ENCODE measurements at regions not wholly inside any gene's neighbourhood (a gene's known extent, or its start where the extent isn't known, plus 50 kb on each side); places are given as distances from the start of the nearest gene placed in this dataset.

DNA sequence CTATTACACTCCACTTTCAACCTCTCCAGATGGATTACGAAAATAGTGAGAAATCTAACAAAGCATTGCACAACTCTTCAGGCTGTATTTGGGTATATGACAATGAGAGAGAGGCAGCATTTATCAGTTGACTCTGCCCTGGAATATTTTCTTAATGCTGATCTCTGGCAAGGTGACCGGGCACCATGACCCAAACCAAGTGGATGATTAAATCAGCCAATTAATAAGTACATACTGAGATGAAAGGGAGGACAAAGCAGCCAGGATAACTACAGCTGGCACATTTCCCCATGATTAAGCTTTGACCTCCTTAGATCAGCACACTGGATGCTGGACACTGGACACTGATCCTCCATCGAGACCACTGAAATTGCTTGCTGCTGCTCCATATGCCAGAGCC, 218.2 kb downstream of the ASCL1 start:
- Histone ChIP-seq H4K20me1 (ENCODE audit: control insufficient read depth, insufficient read depth, low read length, poor library complexity, severe bottlenecking) (no peaks in the 10 kb centered on the region), H2AFZ (ENCODE audit: insufficient read depth, low read depth, low read length, poor library complexity, severe bottlenecking) (no peak overlapping the region), H3K4me1 (ENCODE audit: control insufficient read depth in 2 of 2, insufficient read depth in 2 of 2, low read length in 2 of 2) (no peaks in the 10 kb centered on the region), H3K27me3 (replicated peaks in 1 of 4; ENCODE audit: control extremely low read depth in 1 of 4, control insufficient read depth in 3 of 4, insufficient read depth in 4 of 4, low read length in 3 of 4) (no peaks in the 10 kb centered on the region), H3K9ac (ENCODE audit: low read length) (no peak overlapping the region), H3K4me2 (replicated peaks; ENCODE audit: low read depth, low read length, poor library complexity, severe bottlenecking) (no peak overlapping the region), H3K36me3 (replicated peaks in 1 of 2; ENCODE audit: control extremely low read depth in 1 of 2, control insufficient read depth in 1 of 2, extremely low read depth in 1 of 2, insufficient read depth in 2 of 2, low read length in 1 of 2) (no peaks in the 10 kb centered on the region), H3K27ac (ENCODE audit: low read length in 2 of 2) (no peak overlapping the region), H3K9me3 (ENCODE audit: control extremely low read depth in 1 of 3, control insufficient read depth in 2 of 3, insufficient read depth in 1 of 3, low read length in 2 of 3) (no peaks in the 10 kb centered on the region), H3K4me3 (ENCODE audit: control extremely low read depth in 1 of 5, extremely low read depth in 1 of 5, insufficient read depth in 1 of 5, low read depth in 2 of 5, low read length in 4 of 5) (no peak overlapping the region), H3K79me2 (ENCODE audit: control insufficient read depth, insufficient read depth, low read length) (no peaks in the 10 kb centered on the region)
- 93% methylated on average over 2 of the region's 3 CpGs for WGBS (ENCODE audit: insufficient coverage)
- ChIA-PET CTCF (no interaction called here), POLR2A (no interaction called here)
- Mint-ChIP-seq H3K27ac (no peak overlapping the region), H3K4me1 (no peaks in the 10 kb centered on the region), H3K9me3 (ENCODE audit: insufficient read depth) (no peaks in the 10 kb centered on the region), H3K27me3 (no peaks in the 10 kb centered on the region), H3K4me3 (no peak overlapping the region)
- DNase-seq (no peak), ATAC-seq (ENCODE audit: low read depth) (no peak)
- TF ChIP-seq, protein P1, sequence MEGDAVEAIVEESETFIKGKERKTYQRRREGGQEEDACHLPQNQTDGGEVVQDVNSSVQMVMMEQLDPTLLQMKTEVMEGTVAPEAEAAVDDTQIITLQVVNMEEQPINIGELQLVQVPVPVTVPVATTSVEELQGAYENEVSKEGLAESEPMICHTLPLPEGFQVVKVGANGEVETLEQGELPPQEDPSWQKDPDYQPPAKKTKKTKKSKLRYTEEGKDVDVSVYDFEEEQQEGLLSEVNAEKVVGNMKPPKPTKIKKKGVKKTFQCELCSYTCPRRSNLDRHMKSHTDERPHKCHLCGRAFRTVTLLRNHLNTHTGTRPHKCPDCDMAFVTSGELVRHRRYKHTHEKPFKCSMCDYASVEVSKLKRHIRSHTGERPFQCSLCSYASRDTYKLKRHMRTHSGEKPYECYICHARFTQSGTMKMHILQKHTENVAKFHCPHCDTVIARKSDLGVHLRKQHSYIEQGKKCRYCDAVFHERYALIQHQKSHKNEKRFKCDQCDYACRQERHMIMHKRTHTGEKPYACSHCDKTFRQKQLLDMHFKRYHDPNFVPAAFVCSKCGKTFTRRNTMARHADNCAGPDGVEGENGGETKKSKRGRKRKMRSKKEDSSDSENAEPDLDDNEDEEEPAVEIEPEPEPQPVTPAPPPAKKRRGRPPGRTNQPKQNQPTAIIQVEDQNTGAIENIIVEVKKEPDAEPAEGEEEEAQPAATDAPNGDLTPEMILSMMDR (IDR thresholded peaks at IDR 0.05): no peak
- no peak for TF ChIP-seq EZH2 (IDR thresholded peaks at IDR 0.05; ENCODE audit: borderline replicate concordance, insufficient read depth, low read depth, low read length, poor library complexity, severe bottlenecking)
- intact Hi-C loops (cut with micrococcal nuclease): no loop called here

DNA sequence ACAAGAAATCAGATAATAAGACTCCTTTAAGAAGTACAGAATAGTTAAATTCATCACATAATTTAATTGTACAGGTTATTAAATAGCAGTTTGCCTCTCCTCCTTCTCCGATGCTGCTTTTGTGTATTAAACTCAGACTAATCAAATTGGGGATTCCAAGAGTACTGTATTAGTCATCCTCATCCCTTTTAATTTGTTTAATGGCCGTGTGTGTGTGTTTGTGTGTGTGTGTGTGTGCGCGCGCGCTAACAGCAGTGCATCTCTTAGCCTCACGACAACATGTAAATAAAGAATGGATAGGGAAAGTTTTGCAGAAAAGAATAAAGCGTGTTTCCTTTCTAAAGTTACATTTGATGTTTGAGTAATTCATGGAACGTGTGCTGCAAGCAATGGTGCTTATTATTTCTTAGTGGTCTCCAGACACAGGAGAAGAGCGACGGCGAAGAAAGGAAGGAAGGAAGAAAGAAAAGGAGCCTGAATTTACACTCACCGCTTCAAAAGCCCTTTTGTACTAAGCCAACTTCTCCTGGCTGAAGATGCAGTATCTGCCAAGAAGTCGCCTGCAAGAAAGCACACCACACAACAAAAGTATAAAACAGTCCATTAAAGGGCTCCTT, 220.3 kb downstream of the ASCL1 start:
- no peak overlapping the region for H3K9ac ChIP-seq (ENCODE audit: low read length)
- no peaks in the 10 kb centered on the region for H3K9me3 ChIP-seq (ENCODE audit: control extremely low read depth in 1 of 3, control insufficient read depth in 2 of 3, insufficient read depth in 1 of 3, low read length in 2 of 3)
- H2AFZ ChIP-seq (ENCODE audit: insufficient read depth, low read depth, low read length, poor library complexity, severe bottlenecking): no peak overlapping the region
- Mint-ChIP-seq H3K4me3 (no peak overlapping the region), H3K27ac (no peak overlapping the region), H3K9me3 (ENCODE audit: insufficient read depth) (no peaks in the 10 kb centered on the region), H3K4me1 (peaks cover 10% of the 10 kb centered on the region), H3K27me3 (no peaks in the 10 kb centered on the region)
- no peak overlapping the region for H3K4me3 ChIP-seq (ENCODE audit: control extremely low read depth in 1 of 5, extremely low read depth in 1 of 5, insufficient read depth in 1 of 5, low read depth in 2 of 5, low read length in 4 of 5)
- WGBS (ENCODE audit: insufficient coverage): 77% methylated on average over 8 of the region's 14 CpGs
- no peak for DNase-seq
- no peaks in the 10 kb centered on the region for H3K36me3 ChIP-seq (replicated peaks in 1 of 2; ENCODE audit: control extremely low read depth in 1 of 2, control insufficient read depth in 1 of 2, extremely low read depth in 1 of 2, insufficient read depth in 2 of 2, low read length in 1 of 2)
- no peaks in the 10 kb centered on the region for H3K79me2 ChIP-seq (ENCODE audit: control insufficient read depth, insufficient read depth, low read length)
- POLR2A ChIA-PET: no interaction called here
- no peak overlapping the region for H3K27ac ChIP-seq (ENCODE audit: low read length in 2 of 2)
- no peak for ATAC-seq (ENCODE audit: low read depth)
- H3K4me2 ChIP-seq (replicated peaks; ENCODE audit: low read depth, low read length, poor library complexity, severe bottlenecking): no peak overlapping the region
- intact Hi-C loops (cut with micrococcal nuclease): no loop called here
- H3K27me3 ChIP-seq (replicated peaks in 1 of 4; ENCODE audit: control extremely low read depth in 1 of 4, control insufficient read depth in 3 of 4, insufficient read depth in 4 of 4, low read length in 3 of 4): no peaks in the 10 kb centered on the region
- peaks cover 6% of the 10 kb centered on the region in 2 donors for H3K4me1 ChIP-seq (ENCODE audit: control insufficient read depth in 2 of 2, insufficient read depth in 2 of 2, low read length in 2 of 2)
- CTCF ChIA-PET: no interaction called here
- TF ChIP-seq, protein P1 (IDR thresholded peaks at IDR 0.05): no peak
- TF ChIP-seq EZH2 (IDR thresholded peaks at IDR 0.05; ENCODE audit: borderline replicate concordance, insufficient read depth, low read depth, low read length, poor library complexity, severe bottlenecking): no peak
- H4K20me1 ChIP-seq (ENCODE audit: control insufficient read depth, insufficient read depth, low read length, poor library complexity, severe bottlenecking): no peaks in the 10 kb centered on the region
